Osteoblast (primary cell): ENCODE measurements at regions not wholly inside any gene's neighbourhood (a gene's known extent, or its start where the extent isn't known, plus 50 kb on each side); places are given as distances from the start of the nearest gene placed in this dataset.

Source experiments
- DNase-seq: peaks from one replicate; pipeline ENCODE4 v3.0.0; 2011; ENCODE audit warnings: low spot score, mixed read lengths; ENCODE audit not compliant: insufficient read length; ENCODE audit errors: missing footprints
- H2AFZ ChIP-seq: 2 replicates; pipeline ENCODE4 v1.6.0; 2011; ENCODE audit warnings: mild to moderate bottlenecking, low read length
- H3K27ac ChIP-seq: 2 replicates; pipeline ENCODE4 v1.5.1; 2011; ENCODE audit warnings: mild to moderate bottlenecking, low read depth, low read length, moderate library complexity
- H3K27me3 ChIP-seq: 2 replicates; pipeline ENCODE4 v1.6.0; 2012; ENCODE audit warnings: mild to moderate bottlenecking, control low read depth, inconsistent platforms, low read length, moderate library complexity; ENCODE audit not compliant: insufficient read depth
- H3K36me3 ChIP-seq: 2 replicates; pipeline ENCODE4 v1.5.1; 2011; ENCODE audit warnings: mild to moderate bottlenecking, low read length, control low read depth, moderate library complexity; ENCODE audit not compliant: insufficient read depth
- H3K4me1 ChIP-seq: 2 replicates; pipeline ENCODE4 v1.5.1; 2011; ENCODE audit warnings: mild to moderate bottlenecking, low read length, control low read depth, moderate library complexity; ENCODE audit not compliant: insufficient read depth
- H3K4me2 ChIP-seq: 2 replicates; pipeline ENCODE4 v1.6.0; 2011; ENCODE audit warnings: mild to moderate bottlenecking, low read length; ENCODE audit not compliant: insufficient read depth
- H3K4me3 ChIP-seq: fragments of 200-600 bp; sonication (generic); 3 replicates; pipeline ENCODE4 v1.5.1; 2012; ENCODE audit warnings: mild to moderate bottlenecking, low read length, inconsistent platforms; ENCODE audit not compliant: insufficient read depth
- H3K79me2 ChIP-seq: 2 replicates; pipeline ENCODE4 v1.6.0; 2012; ENCODE audit warnings: mild to moderate bottlenecking, low read length, control low read depth, inconsistent platforms; ENCODE audit not compliant: insufficient read depth
- H3K9me3 ChIP-seq: 2 replicates; pipeline ENCODE4 v1.5.1; 2011; ENCODE audit warnings: low read depth, low read length, control low read depth
- H4K20me1 ChIP-seq: 2 replicates; pipeline ENCODE4 v1.6.0; 2012; ENCODE audit warnings: mild to moderate bottlenecking, low read length, control low read depth; ENCODE audit not compliant: insufficient read depth
- TF ChIP-seq, protein P1 (sequence below): IDR thresholded peaks from 2 replicates; pipeline ENCODE4 v1.5.1; 2011; ENCODE audit warnings: mild to moderate bottlenecking, low read depth, low read length, moderate library complexity; ENCODE audit errors: extremely low read depth

DNA sequence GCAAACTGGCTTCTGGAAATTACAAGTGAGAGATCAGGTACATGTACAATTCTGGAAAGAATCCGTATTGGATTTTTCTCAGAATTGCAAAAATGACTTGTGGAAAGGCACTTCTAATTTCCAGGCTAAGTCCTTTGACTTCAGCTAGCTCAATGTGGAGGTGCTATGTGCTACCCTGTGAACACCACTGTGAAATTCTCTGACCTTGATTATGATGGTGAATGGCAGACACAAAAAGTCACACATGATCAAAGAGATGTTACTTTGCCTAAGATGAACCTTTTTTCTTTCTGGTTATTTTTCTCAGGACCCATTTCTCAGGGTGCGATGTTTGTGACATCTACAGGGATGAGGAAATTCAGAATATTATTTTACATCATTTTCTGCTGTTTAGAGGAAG, 856.6 kb upstream of the VRK2 start:
- H3K36me3 ChIP-seq: no peaks in the 10 kb centered on the region
- TF ChIP-seq, protein P1, sequence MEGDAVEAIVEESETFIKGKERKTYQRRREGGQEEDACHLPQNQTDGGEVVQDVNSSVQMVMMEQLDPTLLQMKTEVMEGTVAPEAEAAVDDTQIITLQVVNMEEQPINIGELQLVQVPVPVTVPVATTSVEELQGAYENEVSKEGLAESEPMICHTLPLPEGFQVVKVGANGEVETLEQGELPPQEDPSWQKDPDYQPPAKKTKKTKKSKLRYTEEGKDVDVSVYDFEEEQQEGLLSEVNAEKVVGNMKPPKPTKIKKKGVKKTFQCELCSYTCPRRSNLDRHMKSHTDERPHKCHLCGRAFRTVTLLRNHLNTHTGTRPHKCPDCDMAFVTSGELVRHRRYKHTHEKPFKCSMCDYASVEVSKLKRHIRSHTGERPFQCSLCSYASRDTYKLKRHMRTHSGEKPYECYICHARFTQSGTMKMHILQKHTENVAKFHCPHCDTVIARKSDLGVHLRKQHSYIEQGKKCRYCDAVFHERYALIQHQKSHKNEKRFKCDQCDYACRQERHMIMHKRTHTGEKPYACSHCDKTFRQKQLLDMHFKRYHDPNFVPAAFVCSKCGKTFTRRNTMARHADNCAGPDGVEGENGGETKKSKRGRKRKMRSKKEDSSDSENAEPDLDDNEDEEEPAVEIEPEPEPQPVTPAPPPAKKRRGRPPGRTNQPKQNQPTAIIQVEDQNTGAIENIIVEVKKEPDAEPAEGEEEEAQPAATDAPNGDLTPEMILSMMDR: no peak
- no peak for DNase-seq
- H3K4me3 ChIP-seq: no peak overlapping the region
- H3K4me2 ChIP-seq: no peak overlapping the region
- H3K9me3 ChIP-seq: no peaks in the 10 kb centered on the region
- H3K4me1 ChIP-seq: no peaks in the 10 kb centered on the region
- no peak overlapping the region for H2AFZ ChIP-seq
- no peaks in the 10 kb centered on the region for H3K27me3 ChIP-seq
- H3K27ac ChIP-seq: no peak overlapping the region
- no peaks in the 10 kb centered on the region for H4K20me1 ChIP-seq
- no peaks in the 10 kb centered on the region for H3K79me2 ChIP-seq

DNA sequence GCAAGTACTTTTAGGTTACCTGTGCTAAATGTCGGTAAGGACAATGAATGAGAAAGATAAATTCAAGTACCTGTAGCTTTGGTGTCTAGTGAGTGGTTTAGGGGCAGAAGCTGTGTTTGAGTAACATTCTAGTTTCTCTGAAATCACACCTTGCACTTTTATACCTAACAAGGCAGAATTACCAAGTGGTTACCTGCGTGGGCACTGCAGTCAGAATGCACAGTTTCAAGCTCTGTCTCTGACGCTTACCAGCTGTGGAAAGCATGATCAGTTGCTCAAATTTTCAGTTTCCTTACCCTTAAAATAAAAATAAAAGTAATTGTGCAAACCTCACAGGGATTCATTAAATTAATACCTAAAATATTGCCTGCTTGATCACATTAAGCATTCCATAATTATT, 846.9 kb upstream of the VRK2 start:
- Histone ChIP-seq H3K4me1 (no peaks in the 10 kb centered on the region), H3K27ac (no peak overlapping the region), H3K9me3 (no peaks in the 10 kb centered on the region), H3K4me2 (no peak overlapping the region), H3K79me2 (no peaks in the 10 kb centered on the region), H3K4me3 (no peak overlapping the region), H4K20me1 (no peaks in the 10 kb centered on the region), H3K36me3 (no peaks in the 10 kb centered on the region), H3K27me3 (no peaks in the 10 kb centered on the region), H2AFZ (no peak overlapping the region)
- TF ChIP-seq, protein P1: no peak
- DNase-seq: no peak

DNA sequence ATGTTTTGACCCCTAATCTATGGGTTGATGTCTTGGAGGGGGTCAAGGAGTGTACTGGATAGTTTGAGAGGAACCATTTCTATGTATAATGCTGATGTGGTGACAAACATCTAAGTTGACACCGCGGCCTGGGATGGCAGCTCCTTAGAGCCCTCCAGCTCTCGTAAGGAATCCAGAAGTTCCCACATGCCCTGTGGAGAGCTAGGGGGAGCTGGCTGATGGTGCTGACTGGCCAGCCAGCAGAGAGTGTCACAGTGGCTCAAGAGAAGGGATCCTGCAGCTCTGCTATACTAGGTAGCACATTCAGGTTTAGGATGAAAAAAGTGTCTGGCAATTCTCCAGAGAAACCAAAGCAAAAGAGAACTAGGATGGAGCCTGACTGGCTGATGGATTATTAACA, 842.2 kb upstream of the VRK2 start:
- DNase-seq: no peak
- H3K79me2 ChIP-seq: no peaks in the 10 kb centered on the region
- no peak overlapping the region for H3K4me3 ChIP-seq
- no peaks in the 10 kb centered on the region for H3K4me1 ChIP-seq
- H3K36me3 ChIP-seq: no peaks in the 10 kb centered on the region
- H3K9me3 ChIP-seq: no peaks in the 10 kb centered on the region
- H3K27me3 ChIP-seq: no peaks in the 10 kb centered on the region
- no peak overlapping the region for H2AFZ ChIP-seq
- no peak overlapping the region for H3K27ac ChIP-seq
- no peak overlapping the region for H3K4me2 ChIP-seq
- TF ChIP-seq, protein P1: no peak
- no peaks in the 10 kb centered on the region for H4K20me1 ChIP-seq

DNA sequence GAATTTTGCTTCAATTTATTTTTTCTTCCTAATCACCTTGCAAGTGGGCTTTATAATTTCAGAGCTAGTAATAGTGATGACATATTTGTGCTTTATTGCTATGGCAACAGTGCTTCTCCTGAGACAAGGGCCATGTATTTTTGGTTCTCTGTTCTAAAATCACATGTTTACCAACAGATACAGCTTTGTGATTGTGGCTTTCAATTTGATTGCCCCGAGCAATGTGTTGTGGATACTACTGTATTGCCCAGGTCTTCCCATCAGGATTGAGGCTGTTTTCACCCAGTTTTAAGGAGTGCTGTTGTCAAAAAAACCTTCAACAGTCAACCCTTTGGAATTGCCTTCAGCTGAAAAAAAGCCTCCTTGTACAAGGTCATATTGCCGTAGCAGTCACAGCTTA, 841.4 kb upstream of the VRK2 start:
- no peak for DNase-seq
- Histone ChIP-seq H3K9me3 (no peaks in the 10 kb centered on the region), H3K27me3 (no peaks in the 10 kb centered on the region), H3K4me2 (no peak overlapping the region), H3K27ac (no peak overlapping the region), H2AFZ (no peak overlapping the region), H3K36me3 (no peaks in the 10 kb centered on the region), H3K79me2 (no peaks in the 10 kb centered on the region), H3K4me3 (no peak overlapping the region), H4K20me1 (no peaks in the 10 kb centered on the region), H3K4me1 (no peaks in the 10 kb centered on the region)
- TF ChIP-seq, protein P1: no peak
